ENCODE measurements at regions not wholly inside any gene's neighbourhood (a gene's known extent, or its start where the extent isn't known, plus 50 kb on each side); places are given as distances from the start of the nearest gene placed in this dataset.
A peak's percentile ranks its signal among the peaks of the same experiment; 100 is the strongest.

- ATAC-seq (no peak), DNase-seq (ENCODE audit: low spot score) (no peak)
- H3K4me3 Mint-ChIP-seq: no peak overlapping the region
- no peaks in the 10 kb centered on the region for H3K27me3 Mint-ChIP-seq (ENCODE audit: low read depth)
- H3K9me3 Mint-ChIP-seq: peaks cover 12% of the 10 kb centered on the region
- TF ChIP-seq IRF1 (CRISPR knock-in tag; IDR thresholded peaks at IDR 0.05) (no peak), NR1H2 (CRISPR knock-in tag; IDR thresholded peaks at IDR 0.05) (no peak), OVOL2 (CRISPR knock-in tag; IDR thresholded peaks at IDR 0.05; ENCODE audit: borderline replicate concordance) (no peak), ZNF138 (CRISPR knock-in tag; conservative IDR thresholded peaks at IDR 0.05) (no peak), RELA (CRISPR knock-in tag; IDR thresholded peaks at IDR 0.05; ENCODE audit: borderline replicate concordance) (no peak), FOXP4 (CRISPR knock-in tag; IDR thresholded peaks at IDR 0.05) (no peak), ZNF423 (CRISPR knock-in tag; IDR thresholded peaks at IDR 0.05) (no peak), JAZF1 (CRISPR knock-in tag; IDR thresholded peaks at IDR 0.05) (no peak), E2F1 (CRISPR knock-in tag; IDR thresholded peaks at IDR 0.05) (no peak), ATF1 (CRISPR knock-in tag; IDR thresholded peaks at IDR 0.05) (no peak), ARID4B (CRISPR knock-in tag; IDR thresholded peaks at IDR 0.05; ENCODE audit: borderline replicate concordance) (no peak)
- H3K36me3 Mint-ChIP-seq: no peaks in the 10 kb centered on the region
- CTCF ChIA-PET: no interaction called here
- POLR2A ChIA-PET: no interaction called here
- H3K4me1 Mint-ChIP-seq: no peaks in the 10 kb centered on the region
- H3K27ac Mint-ChIP-seq: no peak overlapping the region
Observed at GRCh38 chr18:64850791-64851190, 701.9 kb upstream of the LINC00305 start.

GRCh38 chr18:64840911-64841701 lies 692.2 kb upstream of the LINC00305 start:
- CTCF ChIA-PET: no interaction called here
- Mint-ChIP-seq H3K9me3 (peaks cover 5% of the 10 kb centered on the region), H3K27me3 (ENCODE audit: low read depth) (no peaks in the 10 kb centered on the region), H3K27ac (no peak overlapping the region), H3K36me3 (peaks cover 3% of the 10 kb centered on the region; the same call in 1 of the 2 replicates), H3K4me1 (peaks cover 7% of the 10 kb centered on the region), H3K4me3 (no peak overlapping the region)
- POLR2A ChIA-PET: no interaction called here
- peak; percentile 60 for ATAC-seq
- DNase-seq (ENCODE audit: low spot score): no peak
- TF ChIP-seq GTF2I (CRISPR knock-in tag; conservative IDR thresholded peaks at IDR 0.05) (no peak), SOX15 (CRISPR knock-in tag; IDR thresholded peaks at IDR 0.05) (no peak), CREB1 (CRISPR knock-in tag; IDR thresholded peaks at IDR 0.05) (no peak), ETV6 (CRISPR knock-in tag; IDR thresholded peaks at IDR 0.05) (no peak), E2F4 (CRISPR knock-in tag; IDR thresholded peaks at IDR 0.05; ENCODE audit: borderline replicate concordance, low read depth) (no peak), USF1 (CRISPR knock-in tag; IDR thresholded peaks at IDR 0.05) (no peak), NFATC4 (CRISPR knock-in tag; IDR thresholded peaks at IDR 0.05) (no peak), SMAD3 (CRISPR knock-in tag; IDR thresholded peaks at IDR 0.05; ENCODE audit: borderline replicate concordance) (no peak), MAX (CRISPR knock-in tag; IDR thresholded peaks at IDR 0.05) (no peak), ZNF416 (CRISPR knock-in tag; IDR thresholded peaks at IDR 0.05) (no peak), GABPB1 (CRISPR knock-in tag; IDR thresholded peaks at IDR 0.05) (no peak), ZMAT4 (CRISPR knock-in tag; IDR thresholded peaks at IDR 0.05) (no peak), ELF4 (CRISPR knock-in tag; IDR thresholded peaks at IDR 0.05; ENCODE audit: low read depth) (no peak), CBFB (CRISPR knock-in tag; IDR thresholded peaks at IDR 0.05; ENCODE audit: low read depth) (no peak), OVOL2 (CRISPR knock-in tag; IDR thresholded peaks at IDR 0.05; ENCODE audit: borderline replicate concordance) (no peak), SMAD4 (CRISPR knock-in tag; IDR thresholded peaks at IDR 0.05) (no peak)
